Lower lobe of right lung (tissue), 2 donors: ENCODE measurements at regions not wholly inside any gene's neighbourhood (a gene's known extent, or its start where the extent isn't known, plus 50 kb on each side); places are given as distances from the start of the nearest gene placed in this dataset.
"Not testable (repeated sequence)": the region's sequence is repeated elsewhere in the genome, so short reads cannot be mapped to it uniquely, and the experiment has no call there.

Experiments used
- ATAC-seq, 2 donors: fragments of 200-7000 bp; cut with Tn5 transposase; one replicate each; pipeline ENCODE4 v1.9.1; 2020 to 2022; ENCODE audit warnings: mild to moderate bottlenecking in 2 of 2, moderate library complexity in 2 of 2
- DNase-seq: peaks from one replicate; pipeline ENCODE4 v3.0.0-alpha.2; 2020
- H3K27ac ChIP-seq: fragments of 200-600 bp; one replicate; pipeline ENCODE4 v1.8.0; 2022
- H3K27me3 ChIP-seq: fragments of 200-600 bp; one replicate; pipeline ENCODE4 v1.8.0; 2022; ENCODE audit warnings: low read depth
- H3K36me3 ChIP-seq: fragments of 200-600 bp; one replicate; pipeline ENCODE4 v1.8.0; 2022; ENCODE audit warnings: mild to moderate bottlenecking
- H3K4me1 ChIP-seq: fragments of 200-600 bp; one replicate; pipeline ENCODE4 v1.8.0; 2022
- H3K4me3 ChIP-seq: fragments of 200-600 bp; one replicate; pipeline ENCODE4 v1.8.0; 2022; ENCODE audit warnings: mild to moderate bottlenecking
- H3K9me3 ChIP-seq: fragments of 200-600 bp; one replicate; pipeline ENCODE4 v1.8.0; 2022
- intact Hi-C: fragments of 100-400 bp; cut with DNase I; formaldehyde crosslinking; loops from one replicate; pipeline ENCODE4 v1.11.0; 2022
- TF ChIP-seq, protein P1 (sequence below): fragments of 200-600 bp; IDR thresholded peaks from one replicate; pipeline ENCODE4 v1.8.0; 2022; ENCODE audit warnings: antibody characterized with exemption, mild to moderate bottlenecking
- donor health status: DM: no; HTN: yes; CAD: no; lungs with severe emphysema.

DNA sequence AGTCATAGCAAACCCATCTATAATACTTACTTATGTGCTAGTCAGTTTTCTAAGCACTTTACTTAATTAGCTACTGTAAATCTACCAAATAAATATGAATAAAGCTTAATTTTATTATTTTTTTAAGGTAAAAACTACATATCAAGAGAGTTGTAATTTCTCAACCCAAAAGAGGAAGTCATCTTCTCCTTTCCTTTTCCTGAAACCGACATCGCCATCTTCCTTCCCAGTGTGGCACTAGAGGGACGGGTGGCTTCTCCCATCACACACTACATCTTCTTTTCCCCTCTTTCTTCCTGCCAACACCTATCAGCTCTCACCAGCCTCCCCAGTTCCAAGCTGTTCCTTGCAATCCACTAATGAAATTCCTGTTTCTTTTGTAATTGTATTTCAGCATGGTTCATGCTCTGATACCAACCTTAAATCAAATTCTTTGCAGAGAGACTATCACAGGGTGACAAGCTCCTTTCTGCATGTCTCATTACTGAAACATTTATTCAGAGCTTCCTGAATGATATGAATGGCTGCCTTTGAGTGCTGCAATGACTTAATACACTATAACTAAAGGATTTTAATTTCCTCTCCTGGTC, 251.6 kb upstream of the FAM78B start:
- H3K9me3 ChIP-seq: no peaks in the 10 kb centered on the region
- H3K36me3 ChIP-seq: no peaks in the 10 kb centered on the region
- DNase-seq: no peak
- no peak overlapping the region for H3K27ac ChIP-seq
- TF ChIP-seq, protein P1, sequence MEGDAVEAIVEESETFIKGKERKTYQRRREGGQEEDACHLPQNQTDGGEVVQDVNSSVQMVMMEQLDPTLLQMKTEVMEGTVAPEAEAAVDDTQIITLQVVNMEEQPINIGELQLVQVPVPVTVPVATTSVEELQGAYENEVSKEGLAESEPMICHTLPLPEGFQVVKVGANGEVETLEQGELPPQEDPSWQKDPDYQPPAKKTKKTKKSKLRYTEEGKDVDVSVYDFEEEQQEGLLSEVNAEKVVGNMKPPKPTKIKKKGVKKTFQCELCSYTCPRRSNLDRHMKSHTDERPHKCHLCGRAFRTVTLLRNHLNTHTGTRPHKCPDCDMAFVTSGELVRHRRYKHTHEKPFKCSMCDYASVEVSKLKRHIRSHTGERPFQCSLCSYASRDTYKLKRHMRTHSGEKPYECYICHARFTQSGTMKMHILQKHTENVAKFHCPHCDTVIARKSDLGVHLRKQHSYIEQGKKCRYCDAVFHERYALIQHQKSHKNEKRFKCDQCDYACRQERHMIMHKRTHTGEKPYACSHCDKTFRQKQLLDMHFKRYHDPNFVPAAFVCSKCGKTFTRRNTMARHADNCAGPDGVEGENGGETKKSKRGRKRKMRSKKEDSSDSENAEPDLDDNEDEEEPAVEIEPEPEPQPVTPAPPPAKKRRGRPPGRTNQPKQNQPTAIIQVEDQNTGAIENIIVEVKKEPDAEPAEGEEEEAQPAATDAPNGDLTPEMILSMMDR: no peak
- intact Hi-C loops: no loop called here
- no peak overlapping the region for H3K4me3 ChIP-seq
- no peak for ATAC-seq
- H3K27me3 ChIP-seq: no peaks in the 10 kb centered on the region
- no peaks in the 10 kb centered on the region for H3K4me1 ChIP-seq

DNA sequence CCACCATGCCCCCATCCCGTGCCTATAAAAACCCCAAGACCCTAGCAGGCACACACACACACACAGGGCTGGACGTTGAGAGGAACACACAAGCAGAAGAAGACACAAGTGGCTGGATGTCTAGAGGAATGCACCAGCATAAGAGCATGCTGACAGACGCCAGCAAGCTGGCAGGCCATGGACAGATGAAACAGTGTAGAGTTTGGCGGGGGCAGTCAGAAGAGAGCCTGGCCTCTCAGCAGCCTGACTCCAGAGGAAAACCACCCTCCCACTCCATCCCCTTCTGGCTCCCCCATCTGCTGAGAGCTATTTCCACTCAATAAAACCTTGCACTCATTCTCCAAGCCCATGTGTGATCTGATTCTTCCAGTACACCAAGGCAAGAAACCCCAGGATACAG, 255.8 kb upstream of the FAM78B start:
- DNase-seq, H3K9me3 ChIP-seq, ATAC-seq, H3K27ac ChIP-seq, H3K27me3 ChIP-seq, H3K4me3 ChIP-seq, H3K4me1 ChIP-seq, intact Hi-C loops, H3K36me3 ChIP-seq: not testable (repeated sequence)

DNA sequence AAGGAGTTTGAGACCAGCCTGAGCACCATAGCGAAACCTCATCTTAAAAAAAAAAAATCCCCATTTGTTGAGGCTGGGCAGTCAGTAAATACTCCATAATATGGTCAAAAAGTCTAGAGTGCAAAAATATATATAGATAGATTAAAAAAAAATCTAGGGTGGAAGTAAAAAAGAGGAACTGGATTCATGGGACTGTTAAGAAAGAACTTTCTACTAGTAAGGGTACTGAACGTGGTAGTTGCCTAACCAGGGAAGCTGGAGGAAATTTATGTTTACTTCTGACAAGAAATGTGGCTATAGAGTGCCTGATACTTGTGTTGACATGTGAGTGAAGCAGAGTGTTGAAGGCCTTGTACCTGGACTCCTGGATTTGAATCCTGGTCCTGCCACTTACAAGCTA, 265.9 kb upstream of the FAM78B start:
- H3K27me3 ChIP-seq: no peaks in the 10 kb centered on the region
- no peaks in the 10 kb centered on the region for H3K9me3 ChIP-seq
- TF ChIP-seq, protein P1: no peak
- H3K4me3 ChIP-seq: no peak overlapping the region
- no peaks in the 10 kb centered on the region for H3K36me3 ChIP-seq
- no peak for ATAC-seq
- no peak for DNase-seq
- no peak overlapping the region for H3K27ac ChIP-seq
- intact Hi-C loops: no loop called here
- no peaks in the 10 kb centered on the region for H3K4me1 ChIP-seq

DNA sequence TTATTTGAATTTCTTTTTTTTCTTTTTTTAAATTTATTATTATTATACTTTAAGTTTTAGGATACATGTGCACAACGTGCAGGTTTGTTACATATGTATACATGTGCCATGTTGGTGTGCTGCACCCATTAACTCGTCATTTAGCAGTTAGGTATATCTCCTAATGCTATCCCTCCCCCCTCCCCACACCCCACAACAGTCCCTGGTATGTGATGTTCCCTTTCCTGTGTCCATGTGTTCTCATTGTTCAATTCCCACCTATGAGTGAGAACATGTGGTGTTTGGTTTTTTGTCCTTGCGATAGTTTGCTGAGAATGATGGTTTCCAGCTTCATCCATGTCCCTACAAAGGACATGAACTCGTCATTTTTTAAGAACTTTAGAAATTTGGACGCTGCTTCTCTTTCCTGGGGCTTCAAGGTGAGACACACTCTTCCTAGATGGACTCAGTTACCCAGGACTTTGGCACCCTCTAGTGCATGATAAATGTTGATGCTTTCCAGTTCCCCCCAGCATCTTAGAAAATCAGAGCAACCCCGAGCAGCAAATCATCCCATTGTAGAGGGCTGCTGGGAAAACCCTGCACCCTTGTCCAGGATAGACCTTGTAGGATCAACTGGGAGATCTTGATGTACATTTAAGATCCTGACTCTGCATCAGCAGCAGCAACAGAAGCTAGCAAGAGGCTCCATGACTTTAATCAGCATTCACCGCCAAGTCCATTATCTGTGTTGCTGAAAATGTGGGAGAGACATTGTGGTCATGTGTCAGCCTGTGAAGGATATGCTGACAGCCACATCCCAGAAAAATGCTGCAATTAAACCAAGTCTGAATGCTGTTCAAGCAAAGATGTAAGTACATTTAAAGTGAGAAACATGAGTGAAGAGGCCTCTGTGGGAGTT, 266.9 kb upstream of the FAM78B start:
- H3K4me3 ChIP-seq, H3K27me3 ChIP-seq, H3K27ac ChIP-seq, H3K9me3 ChIP-seq, ATAC-seq, intact Hi-C loops, H3K4me1 ChIP-seq, DNase-seq, H3K36me3 ChIP-seq: not testable (repeated sequence)

DNA sequence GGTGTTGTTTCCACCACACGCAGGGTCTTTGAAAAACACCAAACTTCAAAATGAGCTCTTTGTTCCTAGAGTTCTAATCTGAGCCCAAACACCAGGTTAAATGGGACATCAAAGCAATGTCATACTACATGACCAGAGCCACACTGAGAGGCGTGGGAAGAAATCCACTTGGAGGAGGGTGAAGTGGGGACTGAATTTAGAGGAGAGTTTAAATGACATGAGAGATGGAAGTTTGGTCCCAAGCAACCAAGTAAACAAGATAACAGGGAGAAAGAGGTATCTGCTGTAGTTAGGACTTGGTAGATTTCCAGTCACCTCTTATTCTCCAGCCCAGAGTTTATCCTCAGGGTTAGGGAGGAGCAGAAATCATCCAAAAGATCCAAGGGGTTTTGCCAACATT, 290.9 kb upstream of the FAM78B start:
- DNase-seq: no peak
- no peak for ATAC-seq
- TF ChIP-seq, protein P1: no peak
- Histone ChIP-seq H3K9me3 (no peaks in the 10 kb centered on the region), H3K27me3 (no peaks in the 10 kb centered on the region), H3K4me3 (no peak overlapping the region), H3K27ac (no peak overlapping the region), H3K36me3 (no peaks in the 10 kb centered on the region), H3K4me1 (no peaks in the 10 kb centered on the region)
- intact Hi-C loops: no loop called here

DNA sequence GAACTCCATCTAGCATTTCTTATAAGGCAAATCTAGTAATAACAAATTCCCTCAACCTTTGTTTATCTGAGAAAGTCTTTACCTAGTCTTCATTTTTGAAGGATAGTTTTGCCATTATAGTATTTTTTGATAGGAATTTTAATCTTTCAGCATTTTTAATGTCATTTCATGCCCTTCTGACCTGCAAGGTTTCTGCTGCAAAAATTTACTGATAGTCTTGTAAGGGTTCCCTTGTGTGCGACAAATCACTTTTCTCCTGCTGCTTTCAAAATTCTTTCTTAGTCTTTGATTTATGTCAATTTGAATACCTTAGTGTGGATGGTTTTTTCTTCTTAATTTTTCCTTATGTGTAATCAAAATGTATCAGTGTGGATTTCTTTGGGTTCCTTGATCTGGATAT, 297.5 kb upstream of the FAM78B start:
- ATAC-seq (no peak), DNase-seq (no peak)
- intact Hi-C loops: no loop called here
- Histone ChIP-seq H3K27ac (no peak overlapping the region), H3K4me1 (no peaks in the 10 kb centered on the region), H3K4me3 (no peak overlapping the region), H3K36me3 (no peaks in the 10 kb centered on the region), H3K9me3 (peaks cover 6% of the 10 kb centered on the region), H3K27me3 (no peaks in the 10 kb centered on the region)
- TF ChIP-seq, protein P1: no peak
